Transverse colon (tissue), 4 donors: ENCODE measurements at regions not wholly inside any gene's neighbourhood (a gene's known extent, or its start where the extent isn't known, plus 50 kb on each side); places are given as distances from the start of the nearest gene placed in this dataset.

Experiments used
- CTCF ChIP-seq, 5 experiments: fragments of 200-600 bp in 3 of 5; fragments of 450-650 bp in 2 of 5; sonication (generic) in 3 of 5; IDR thresholded peaks; 1 replicate in 2 of 5; 2 replicates in 3 of 5; pipeline ENCODE4 v1.5.1; 2016 to 2017; ENCODE audit warnings: antibody characterized with exemption in 5 of 5, inconsistent platforms in 3 of 5, mild to moderate bottlenecking in 2 of 5, moderate library complexity in 1 of 5
- POLR2A ChIP-seq: fragments of 450-650 bp; IDR thresholded peaks from one replicate; pipeline ENCODE4 v1.6.1; 2016; ENCODE audit warnings: antibody characterized with exemption, mild to moderate bottlenecking, moderate library complexity
- POLR2AphosphoS5 ChIP-seq, 3 donors: sonication (generic); formaldehyde crosslinking; IDR thresholded peaks; one replicate each; pipeline ENCODE4 v1.6.1; 2016; ENCODE audit warnings: antibody characterized with exemption in 3 of 3

DNA sequence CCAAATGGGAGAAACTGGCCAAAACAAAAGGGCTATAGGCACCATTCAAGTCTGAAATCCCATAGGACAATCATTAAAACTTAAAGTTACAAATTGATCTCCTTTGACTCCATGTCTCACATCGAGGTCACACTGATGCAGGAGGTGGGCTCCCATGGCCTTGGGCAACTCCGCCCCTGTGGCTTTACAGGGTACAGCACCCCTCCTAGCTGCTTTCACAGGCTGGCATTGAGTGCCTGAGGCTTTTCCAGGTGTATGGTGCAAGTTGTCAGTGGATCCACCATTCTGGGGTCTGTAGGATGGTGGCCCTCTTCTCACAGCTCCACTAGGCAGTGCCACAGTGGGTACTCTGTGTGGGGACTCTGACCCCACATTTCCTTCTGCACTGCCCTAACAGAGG, 662.1 kb downstream of the XPNPEP1 start:
- TF ChIP-seq POLR2A (no peak), CTCF (IDR thresholded peaks at IDR 0.05) (no peak), POLR2AphosphoS5 (IDR thresholded peaks at IDR 0.05) (no peak)
